ENCODE measurements at regions not wholly inside any gene's neighbourhood (a gene's known extent, or its start where the extent isn't known, plus 50 kb on each side); places are given as distances from the start of the nearest gene placed in this dataset.

DNA sequence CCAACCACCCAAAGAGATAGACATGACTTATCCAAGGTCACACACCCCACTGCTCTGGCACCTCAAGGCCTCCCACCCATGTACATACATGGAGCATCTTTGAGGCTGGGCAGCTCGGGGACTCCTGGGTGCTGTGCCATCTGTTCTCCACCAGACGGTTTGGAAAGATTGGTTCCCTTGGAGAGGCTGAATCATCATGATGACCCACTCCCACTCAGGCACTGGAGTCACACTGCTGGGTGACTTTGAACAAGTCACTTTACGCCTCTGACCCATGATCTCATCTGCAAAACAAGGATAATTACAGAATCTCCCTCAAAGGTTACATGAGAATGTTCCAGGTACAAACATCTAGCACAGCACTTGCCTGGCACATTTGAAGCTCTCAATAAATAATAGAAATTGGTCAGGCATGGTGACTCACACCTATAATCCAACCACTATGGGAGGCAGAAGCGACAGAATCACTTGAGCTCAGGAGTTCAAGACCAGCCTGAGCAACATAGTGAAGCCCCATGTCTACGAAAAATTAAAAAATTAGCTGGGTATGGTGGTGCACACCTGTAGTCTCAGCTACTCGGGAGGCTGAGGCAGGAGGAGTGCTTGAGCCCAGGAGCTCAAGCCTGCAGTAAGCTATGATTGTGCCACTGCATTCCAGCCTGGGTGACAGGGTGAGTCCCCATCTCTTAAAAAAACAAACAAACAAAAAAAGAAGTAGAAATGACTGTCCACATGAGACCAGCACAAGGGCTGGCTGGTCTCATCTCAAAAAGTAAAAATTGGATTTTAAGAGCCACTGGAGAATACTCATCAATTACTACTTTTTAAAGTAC, 74.9 kb downstream of the RRAGC start:
- no TSS peak for BruUV-seq (replicated peaks)
- H3K27ac ChIP-seq (ENCODE audit: extremely low read depth, low read depth, low read length) = no peak overlapping the region
- ATAC-seq (no peak; the same call in 2 of the 3 replicates), FAIRE-seq (no peak), DNase-seq (ENCODE audit: extremely low read depth in 1 of 4, low spot score in 3 of 4) (peak; percentile 47 to 70 (median 62))
- H2AFZ ChIP-seq (ENCODE audit: low read depth, low read length) = 0 out of 2 replicates have a peak overlapping the region, but pooled peaks have one; percentile 80
- no peak overlapping the region for H3K4me3 ChIP-seq
- no peaks in the 10 kb centered on the region for H3K9me1 ChIP-seq (ENCODE audit: control insufficient read depth, insufficient read depth, low read length)
- no peaks in the 10 kb centered on the region for H4K20me1 ChIP-seq (replicated peaks; ENCODE audit: control insufficient read depth, insufficient read depth, low read length)
- CTCF ChIA-PET (ENCODE audit: low intra/inter-chr PET ratio) = no interaction called here
- no peaks in the 10 kb centered on the region for H3K27me3 ChIP-seq (ENCODE audit: control insufficient read depth in 2 of 2, insufficient read depth in 2 of 2, low read length in 2 of 2)
- H3K9me3 ChIP-seq (replicated peaks; ENCODE audit: control insufficient read depth, insufficient read depth, low read depth, low read length) = no peaks in the 10 kb centered on the region
- no peaks in the 10 kb centered on the region for H3K36me3 ChIP-seq (ENCODE audit: control insufficient read depth, insufficient read depth, low read length)
- intact Hi-C loops (cut with micrococcal nuclease) = loop anchor here (1.0 kb wide), 1 partner anchor 31 kb away; no protein-coding TSS in a partner anchor
- peaks cover 31 to 60% of the 10 kb centered on the region in 2 experiments for H3K4me1 ChIP-seq (replicated peaks in 1 of 2; ENCODE audit: control insufficient read depth in 2 of 2, insufficient read depth in 2 of 2, low read length in 2 of 2)
- POLR2A ChIA-PET = interaction anchor here (1.8 kb wide), 1 partner anchor 10 kb away, joined by 5 read pairs; no protein-coding TSS in a partner anchor
- 66% methylated on average over 6 of the region's 6 CpGs for WGBS (ENCODE audit: insufficient coverage, low coverage, missing lambda C conversion rate)
- H3K4me2 ChIP-seq (ENCODE audit: insufficient read depth, low read length) = no peak overlapping the region
- no peak overlapping the region for H3K9ac ChIP-seq (ENCODE audit: insufficient read depth in 1 of 2, low read depth in 2 of 2, low read length in 2 of 2)
- H3K79me2 ChIP-seq (ENCODE audit: control insufficient read depth, insufficient read depth, low read length) = no peaks in the 10 kb centered on the region
- in situ Hi-C loops (cut with MboI) = no loop called here
- peak; percentile 45 for TF ChIP-seq ZFP36 (IDR thresholded peaks at IDR 0.05; ENCODE audit: low read depth, low read length, partially characterized antibody)
- peak; percentile 85 for TF ChIP-seq JUN (IDR thresholded peaks at IDR 0.05; ENCODE audit: borderline replicate concordance, low read depth, low read length)
- TF ChIP-seq JUN (CRISPR knock-in tag; IDR thresholded peaks at IDR 0.05; ENCODE audit: borderline replicate concordance) = no peak
- TF ChIP-seq, protein P1, sequence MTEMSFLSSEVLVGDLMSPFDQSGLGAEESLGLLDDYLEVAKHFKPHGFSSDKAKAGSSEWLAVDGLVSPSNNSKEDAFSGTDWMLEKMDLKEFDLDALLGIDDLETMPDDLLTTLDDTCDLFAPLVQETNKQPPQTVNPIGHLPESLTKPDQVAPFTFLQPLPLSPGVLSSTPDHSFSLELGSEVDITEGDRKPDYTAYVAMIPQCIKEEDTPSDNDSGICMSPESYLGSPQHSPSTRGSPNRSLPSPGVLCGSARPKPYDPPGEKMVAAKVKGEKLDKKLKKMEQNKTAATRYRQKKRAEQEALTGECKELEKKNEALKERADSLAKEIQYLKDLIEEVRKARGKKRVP (CRISPR knock-in tag; IDR thresholded peaks at IDR 0.05) = no peak
- TF ChIP-seq DPF2 (IDR thresholded peaks at IDR 0.05) = 0 out of 2 replicates have a peak, but pooled peaks have one; percentile 17
- TF ChIP-seq CAMTA2 (CRISPR knock-in tag; conservative IDR thresholded peaks at IDR 0.05) = no peak
- TF ChIP-seq CBFA2T3 (IDR thresholded peaks at IDR 0.05) = peak; percentile 72
- no peak for TF ChIP-seq ZNF174 (CRISPR knock-in tag; IDR thresholded peaks at IDR 0.05)
- 0 out of 4 replicates have a peak, but pooled peaks of 1 of the 2 experiments have one; percentile 72 for TF ChIP-seq CSDE1 (IDR thresholded peaks at IDR 0.05)
- TF ChIP-seq, protein P2, sequence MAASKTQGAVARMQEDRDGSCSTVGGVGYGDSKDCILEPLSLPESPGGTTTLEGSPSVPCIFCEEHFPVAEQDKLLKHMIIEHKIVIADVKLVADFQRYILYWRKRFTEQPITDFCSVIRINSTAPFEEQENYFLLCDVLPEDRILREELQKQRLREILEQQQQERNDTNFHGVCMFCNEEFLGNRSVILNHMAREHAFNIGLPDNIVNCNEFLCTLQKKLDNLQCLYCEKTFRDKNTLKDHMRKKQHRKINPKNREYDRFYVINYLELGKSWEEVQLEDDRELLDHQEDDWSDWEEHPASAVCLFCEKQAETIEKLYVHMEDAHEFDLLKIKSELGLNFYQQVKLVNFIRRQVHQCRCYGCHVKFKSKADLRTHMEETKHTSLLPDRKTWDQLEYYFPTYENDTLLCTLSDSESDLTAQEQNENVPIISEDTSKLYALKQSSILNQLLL (CRISPR knock-in tag; IDR thresholded peaks at IDR 0.05; ENCODE audit: borderline replicate concordance) = no peak
- peak; percentile 41; the same call in 1 of the 2 replicates for TF ChIP-seq ARID1B (IDR thresholded peaks at IDR 0.05)
- TF ChIP-seq CBFA2T2 (conservative IDR thresholded peaks at IDR 0.05) = peak; percentile 46
- TF ChIP-seq SRSF1 (IDR thresholded peaks at IDR 0.05; ENCODE audit: low read depth, low read length) = no peak
- TF ChIP-seq, protein P3, sequence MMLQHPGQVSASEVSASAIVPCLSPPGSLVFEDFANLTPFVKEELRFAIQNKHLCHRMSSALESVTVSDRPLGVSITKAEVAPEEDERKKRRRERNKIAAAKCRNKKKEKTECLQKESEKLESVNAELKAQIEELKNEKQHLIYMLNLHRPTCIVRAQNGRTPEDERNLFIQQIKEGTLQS (IDR thresholded peaks at IDR 0.05) = peak; percentile 82
- TF ChIP-seq, protein P3 (CRISPR knock-in tag; conservative IDR thresholded peaks at IDR 0.05) = no peak
- 0 out of 4 replicates have a peak, but pooled peaks of 1 of the 2 experiments have one; percentile 8 for TF ChIP-seq TRIM24 (IDR thresholded peaks at IDR 0.05)
- TF ChIP-seq KDM1A (IDR thresholded peaks at IDR 0.05) = peak in 1 of 2 experiments; percentile 35; a peak in 1 of 4 replicates
- TF ChIP-seq SMARCA4 (IDR thresholded peaks at IDR 0.05) = 0 out of 2 replicates have a peak, but pooled peaks have one; percentile 12
- TF ChIP-seq, protein P4, sequence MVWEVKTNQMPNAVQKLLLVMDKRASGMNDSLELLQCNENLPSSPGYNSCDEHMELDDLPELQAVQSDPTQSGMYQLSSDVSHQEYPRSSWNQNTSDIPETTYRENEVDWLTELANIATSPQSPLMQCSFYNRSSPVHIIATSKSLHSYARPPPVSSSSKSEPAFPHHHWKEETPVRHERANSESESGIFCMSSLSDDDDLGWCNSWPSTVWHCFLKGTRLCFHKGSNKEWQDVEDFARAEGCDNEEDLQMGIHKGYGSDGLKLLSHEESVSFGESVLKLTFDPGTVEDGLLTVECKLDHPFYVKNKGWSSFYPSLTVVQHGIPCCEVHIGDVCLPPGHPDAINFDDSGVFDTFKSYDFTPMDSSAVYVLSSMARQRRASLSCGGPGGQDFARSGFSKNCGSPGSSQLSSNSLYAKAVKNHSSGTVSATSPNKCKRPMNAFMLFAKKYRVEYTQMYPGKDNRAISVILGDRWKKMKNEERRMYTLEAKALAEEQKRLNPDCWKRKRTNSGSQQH (CRISPR knock-in tag; IDR thresholded peaks at IDR 0.05) = no peak
- TF ChIP-seq TCF3 (CRISPR knock-in tag; IDR thresholded peaks at IDR 0.05) = peak; percentile 35; the same call in 1 of the 2 replicates

All from K562 (cell line).